ENCODE measurements at regions not wholly inside any gene's neighbourhood (a gene's known extent, or its start where the extent isn't known, plus 50 kb on each side); places are given as distances from the start of the nearest gene placed in this dataset.

DNA sequence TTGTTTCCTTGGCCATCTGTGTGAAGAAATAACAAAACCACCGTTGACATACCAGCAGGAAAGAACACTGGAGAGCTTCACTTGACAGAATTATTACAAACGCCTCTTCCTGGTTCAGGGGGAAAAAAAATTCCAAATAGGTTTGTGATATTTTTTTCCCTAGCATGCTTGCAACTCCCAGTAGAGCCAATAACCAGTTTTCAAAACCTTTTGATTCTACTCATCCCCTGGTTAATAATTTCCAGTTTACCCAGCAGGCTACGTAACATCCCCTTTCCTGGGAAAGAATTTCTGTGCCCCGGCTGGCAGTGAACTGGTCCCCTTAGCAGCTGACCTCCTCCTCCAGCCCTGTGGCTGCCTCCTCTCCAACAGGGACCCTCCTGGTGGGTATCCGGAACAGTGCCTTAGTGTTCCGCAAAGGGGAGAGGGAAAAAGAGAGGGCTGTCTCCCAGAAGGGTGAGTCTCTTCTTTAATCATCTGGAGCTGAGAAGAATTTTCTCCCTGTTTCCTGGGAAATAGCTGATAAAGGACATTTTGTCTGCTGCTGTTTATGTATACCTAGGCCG, 72.8 kb upstream of the BOD1 start:
- Mint-ChIP-seq H3K4me3 (ENCODE audit: unreplicated experiment) (no peak overlapping the region), H3K36me3 (ENCODE audit: unreplicated experiment) (no peaks in the 10 kb centered on the region)
- no peak for DNase-seq

DNA sequence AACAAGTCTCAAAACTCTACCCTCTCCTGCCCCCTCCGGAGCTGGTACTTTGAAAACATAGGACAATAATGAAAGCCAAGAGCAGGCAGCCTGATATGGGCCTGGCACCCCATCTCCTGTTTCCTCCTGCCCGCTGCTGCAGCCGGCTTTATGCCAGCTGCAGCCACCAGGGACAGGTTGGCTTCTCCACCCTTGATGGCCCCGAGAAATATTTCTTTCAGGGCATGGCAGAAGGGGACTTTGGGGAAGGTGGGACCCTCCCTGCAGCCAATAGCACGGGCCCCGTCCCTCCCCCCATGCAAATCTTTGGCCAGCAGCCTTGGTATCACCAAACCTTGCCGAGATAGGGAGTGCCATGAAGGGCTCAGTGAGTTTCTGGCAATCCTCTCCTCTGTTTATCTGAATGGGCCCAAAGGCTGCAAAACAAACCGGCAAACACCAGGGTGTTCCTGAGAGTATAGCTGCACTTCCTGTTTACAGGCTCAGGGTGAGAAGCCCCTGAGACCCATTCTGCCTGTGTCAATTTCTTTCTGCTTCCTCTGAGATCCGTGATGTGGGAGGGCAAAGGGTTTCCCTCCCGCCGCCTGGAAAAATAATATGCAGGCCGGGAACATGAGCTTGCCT, 73.4 kb upstream of the BOD1 start:
- Mint-ChIP-seq H3K4me1 (ENCODE audit: low read depth, unreplicated experiment) (peaks cover 5% of the 10 kb centered on the region), H3K36me3 (ENCODE audit: unreplicated experiment) (no peaks in the 10 kb centered on the region), H3K4me3 (ENCODE audit: unreplicated experiment) (no peak overlapping the region), H3K27ac (ENCODE audit: unreplicated experiment) (no peak overlapping the region), H3K9me3 (ENCODE audit: unreplicated experiment) (peaks cover 1% of the 10 kb centered on the region), H3K27me3 (ENCODE audit: unreplicated experiment) (peaks cover 3% of the 10 kb centered on the region)
- TF ChIP-seq, protein P1, sequence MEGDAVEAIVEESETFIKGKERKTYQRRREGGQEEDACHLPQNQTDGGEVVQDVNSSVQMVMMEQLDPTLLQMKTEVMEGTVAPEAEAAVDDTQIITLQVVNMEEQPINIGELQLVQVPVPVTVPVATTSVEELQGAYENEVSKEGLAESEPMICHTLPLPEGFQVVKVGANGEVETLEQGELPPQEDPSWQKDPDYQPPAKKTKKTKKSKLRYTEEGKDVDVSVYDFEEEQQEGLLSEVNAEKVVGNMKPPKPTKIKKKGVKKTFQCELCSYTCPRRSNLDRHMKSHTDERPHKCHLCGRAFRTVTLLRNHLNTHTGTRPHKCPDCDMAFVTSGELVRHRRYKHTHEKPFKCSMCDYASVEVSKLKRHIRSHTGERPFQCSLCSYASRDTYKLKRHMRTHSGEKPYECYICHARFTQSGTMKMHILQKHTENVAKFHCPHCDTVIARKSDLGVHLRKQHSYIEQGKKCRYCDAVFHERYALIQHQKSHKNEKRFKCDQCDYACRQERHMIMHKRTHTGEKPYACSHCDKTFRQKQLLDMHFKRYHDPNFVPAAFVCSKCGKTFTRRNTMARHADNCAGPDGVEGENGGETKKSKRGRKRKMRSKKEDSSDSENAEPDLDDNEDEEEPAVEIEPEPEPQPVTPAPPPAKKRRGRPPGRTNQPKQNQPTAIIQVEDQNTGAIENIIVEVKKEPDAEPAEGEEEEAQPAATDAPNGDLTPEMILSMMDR (IDR thresholded peaks at IDR 0.05; ENCODE audit: partially characterized antibody, unreplicated experiment), result no peak
- no peak for DNase-seq

More for the DNA sequence above, 72.8 kb upstream of the BOD1 start:
- Mint-ChIP-seq H3K4me1 (ENCODE audit: low read depth, unreplicated experiment) (peaks cover 5% of the 10 kb centered on the region), H3K27ac (ENCODE audit: unreplicated experiment) (no peak overlapping the region), H3K27me3 (ENCODE audit: unreplicated experiment) (peaks cover 2% of the 10 kb centered on the region), H3K9me3 (ENCODE audit: unreplicated experiment) (peaks cover 1% of the 10 kb centered on the region)
- TF ChIP-seq, protein P1 (IDR thresholded peaks at IDR 0.05; ENCODE audit: partially characterized antibody, unreplicated experiment), result no peak

DNA sequence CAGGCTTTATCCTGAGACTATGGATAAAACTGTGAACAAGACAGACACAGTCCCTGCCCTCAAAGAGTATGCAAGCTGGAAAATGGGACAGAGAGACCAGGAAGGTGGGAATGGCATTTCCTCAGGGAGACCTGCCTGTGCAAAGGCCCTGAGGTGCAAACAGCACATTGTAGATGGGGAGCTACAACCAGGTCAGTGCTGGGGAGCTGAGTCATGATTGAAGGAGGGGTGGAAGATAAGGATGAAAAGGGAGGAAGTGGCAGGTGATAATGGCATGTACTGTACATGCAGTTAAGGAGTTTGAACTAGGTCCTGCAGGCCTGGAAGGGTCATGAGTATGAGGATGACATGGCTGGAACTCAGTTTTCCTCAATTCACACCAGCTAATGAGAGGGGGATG, 75.5 kb upstream of the BOD1 start:
- TF ChIP-seq, protein P1 (IDR thresholded peaks at IDR 0.05; ENCODE audit: partially characterized antibody, unreplicated experiment), result no peak
- no peak overlapping the region for H3K4me3 Mint-ChIP-seq (ENCODE audit: unreplicated experiment)
- no peak overlapping the region for H3K27ac Mint-ChIP-seq (ENCODE audit: unreplicated experiment)
- no peak for DNase-seq
- H3K36me3 Mint-ChIP-seq (ENCODE audit: unreplicated experiment), result no peaks in the 10 kb centered on the region
- H3K4me1 Mint-ChIP-seq (ENCODE audit: low read depth, unreplicated experiment), result peaks cover 5% of the 10 kb centered on the region
- peaks cover 3% of the 10 kb centered on the region for H3K27me3 Mint-ChIP-seq (ENCODE audit: unreplicated experiment)
- no peaks in the 10 kb centered on the region for H3K9me3 Mint-ChIP-seq (ENCODE audit: unreplicated experiment)

DNA sequence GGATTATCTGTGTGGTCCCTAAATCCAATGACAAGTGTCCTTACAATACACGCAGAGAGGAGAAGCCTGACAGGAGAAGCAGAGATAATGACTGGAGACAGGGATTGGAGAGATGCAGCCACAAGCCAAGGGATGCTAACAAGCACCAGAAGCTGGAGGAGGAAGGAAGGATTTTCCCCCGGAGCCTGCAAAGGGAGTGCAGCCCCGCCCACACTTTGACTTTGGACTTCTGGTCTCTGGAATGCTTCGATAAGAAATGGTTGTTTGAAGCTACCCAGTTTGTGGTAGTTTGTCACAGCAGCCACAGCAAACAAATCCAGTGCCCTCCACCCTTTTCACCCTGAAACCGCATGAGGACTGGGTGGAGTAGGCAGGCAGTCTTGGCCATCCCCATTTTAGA, 77.2 kb upstream of the BOD1 start:
- DNase-seq, result no peak
- Mint-ChIP-seq H3K4me1 (ENCODE audit: low read depth, unreplicated experiment) (peaks cover 8% of the 10 kb centered on the region), H3K4me3 (ENCODE audit: unreplicated experiment) (no peak overlapping the region), H3K9me3 (ENCODE audit: unreplicated experiment) (no peaks in the 10 kb centered on the region), H3K27me3 (ENCODE audit: unreplicated experiment) (peaks cover 3% of the 10 kb centered on the region), H3K36me3 (ENCODE audit: unreplicated experiment) (no peaks in the 10 kb centered on the region), H3K27ac (ENCODE audit: unreplicated experiment) (no peak overlapping the region)
- TF ChIP-seq, protein P1 (IDR thresholded peaks at IDR 0.05; ENCODE audit: partially characterized antibody, unreplicated experiment), result no peak

DNA sequence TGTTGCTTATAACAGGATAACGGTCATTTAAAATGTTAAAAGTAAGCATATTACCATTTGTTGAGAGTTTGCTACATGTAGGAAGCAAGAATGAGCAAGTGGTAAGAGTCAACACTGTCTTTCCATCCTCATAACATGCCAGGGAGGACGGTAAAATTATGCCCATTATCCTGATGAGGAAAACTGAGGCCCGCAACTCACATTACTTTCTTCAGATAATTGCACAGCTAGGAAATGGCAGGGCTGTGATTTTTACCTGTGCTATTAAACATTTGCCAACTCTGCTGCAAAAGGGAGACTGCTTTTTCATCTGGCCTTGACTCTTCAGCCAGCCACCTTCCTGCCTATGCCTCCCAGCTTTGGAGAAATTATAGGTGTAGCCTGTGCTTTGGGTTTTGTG, 79.8 kb upstream of the BOD1 start:
- Mint-ChIP-seq H3K27me3 (ENCODE audit: unreplicated experiment) (peaks cover 6% of the 10 kb centered on the region), H3K4me3 (ENCODE audit: unreplicated experiment) (no peak overlapping the region), H3K4me1 (ENCODE audit: low read depth, unreplicated experiment) (peaks cover 10% of the 10 kb centered on the region), H3K36me3 (ENCODE audit: unreplicated experiment) (no peaks in the 10 kb centered on the region), H3K27ac (ENCODE audit: unreplicated experiment) (no peak overlapping the region), H3K9me3 (ENCODE audit: unreplicated experiment) (no peaks in the 10 kb centered on the region)
- no peak for DNase-seq
- TF ChIP-seq, protein P1 (IDR thresholded peaks at IDR 0.05; ENCODE audit: partially characterized antibody, unreplicated experiment), result no peak
